HFFc6 (cell line): ENCODE measurements at regions not wholly inside any gene's neighbourhood (a gene's known extent, or its start where the extent isn't known, plus 50 kb on each side); places are given as distances from the start of the nearest gene placed in this dataset.
"Not testable (repeated sequence)": the region's sequence is repeated elsewhere in the genome, so short reads cannot be mapped to it uniquely, and the experiment has no call there.

Experiments
- DNase-seq: peaks from one replicate; pipeline ENCODE4 v3.0.0-alpha.2; 2018
- H3K27ac Mint-ChIP-seq: 2 replicates; pipeline ENCODE4 v1.8.0; 2020; ENCODE audit warnings: mild to moderate bottlenecking, mixed read lengths
- H3K27me3 Mint-ChIP-seq: 2 replicates; pipeline ENCODE4 v1.8.0; 2021; ENCODE audit warnings: mild to moderate bottlenecking, moderate library complexity, mixed read lengths; ENCODE audit not compliant: insufficient read depth
- H3K36me3 Mint-ChIP-seq: 2 replicates; pipeline ENCODE4 v1.8.0; 2021; ENCODE audit warnings: low read depth, mixed read lengths
- H3K4me1 Mint-ChIP-seq: 2 replicates; pipeline ENCODE4 v1.8.0; 2020; ENCODE audit warnings: low read depth, mixed read lengths
- H3K4me3 Mint-ChIP-seq: 2 replicates; pipeline ENCODE4 v1.8.0; 2020; ENCODE audit warnings: mild to moderate bottlenecking, moderate library complexity, mixed read lengths
- H3K9me3 Mint-ChIP-seq: 2 replicates; pipeline ENCODE4 v1.8.0; 2020; ENCODE audit warnings: mild to moderate bottlenecking, mixed read lengths
- CTCF ChIP-seq: fragments of 200-600 bp; sonication (generic); IDR thresholded peaks from 2 replicates; pipeline ENCODE4 v1.5.0; 2021; ENCODE audit warnings: antibody characterized with exemption, mild to moderate bottlenecking

- DNase-seq = no peak
- no peaks in the 10 kb centered on the region for H3K9me3 Mint-ChIP-seq
- H3K36me3 Mint-ChIP-seq = no peaks in the 10 kb centered on the region
- H3K27me3 Mint-ChIP-seq = peaks cover 7% of the 10 kb centered on the region; the same call in 1 of the 2 replicates
- no peaks in the 10 kb centered on the region for H3K4me1 Mint-ChIP-seq
- no peak overlapping the region for H3K4me3 Mint-ChIP-seq
- H3K27ac Mint-ChIP-seq = no peak overlapping the region
- TF ChIP-seq CTCF = no peak
Measured at GRCh38 chrX:84865113-84865512, 138.6 kb upstream of the APOOL start.

- H3K9me3 Mint-ChIP-seq, DNase-seq, H3K27ac Mint-ChIP-seq, H3K36me3 Mint-ChIP-seq, H3K4me3 Mint-ChIP-seq, H3K4me1 Mint-ChIP-seq, H3K27me3 Mint-ChIP-seq: not testable (repeated sequence)
Measured at GRCh38 chrX:84870281-84870680, 133.4 kb upstream of the APOOL start.

- H3K9me3 Mint-ChIP-seq, H3K27me3 Mint-ChIP-seq, H3K36me3 Mint-ChIP-seq, H3K27ac Mint-ChIP-seq, H3K4me3 Mint-ChIP-seq, DNase-seq, H3K4me1 Mint-ChIP-seq: not testable (repeated sequence)
Measured at GRCh38 chrX:84872160-84872771, 131.4 kb upstream of the APOOL start.

GRCh38 chrX:84873176-84873575 lies 130.5 kb upstream of the APOOL start:
- H3K27ac Mint-ChIP-seq = no peak overlapping the region
- H3K36me3 Mint-ChIP-seq = no peaks in the 10 kb centered on the region
- H3K4me1 Mint-ChIP-seq = no peaks in the 10 kb centered on the region; the same call in 1 of the 2 replicates
- no peak for TF ChIP-seq CTCF
- H3K27me3 Mint-ChIP-seq = no peaks in the 10 kb centered on the region
- H3K9me3 Mint-ChIP-seq = no peaks in the 10 kb centered on the region
- DNase-seq = no peak
- H3K4me3 Mint-ChIP-seq = no peak overlapping the region

- H3K27ac Mint-ChIP-seq = no peak overlapping the region
- no peak for DNase-seq
- TF ChIP-seq CTCF = no peak
- H3K4me3 Mint-ChIP-seq = no peak overlapping the region
- H3K36me3 Mint-ChIP-seq = no peaks in the 10 kb centered on the region
- H3K27me3 Mint-ChIP-seq = no peaks in the 10 kb centered on the region; the same call in 1 of the 2 replicates
- H3K4me1 Mint-ChIP-seq = no peaks in the 10 kb centered on the region; the same call in 1 of the 2 replicates
- no peaks in the 10 kb centered on the region for H3K9me3 Mint-ChIP-seq
Measured at GRCh38 chrX:84876876-84877275, 126.8 kb upstream of the APOOL start.

- Mint-ChIP-seq H3K9me3 (no peaks in the 10 kb centered on the region), H3K4me3 (no peak overlapping the region), H3K27ac (no peak overlapping the region), H3K27me3 (no peaks in the 10 kb centered on the region; the same call in 1 of the 2 replicates), H3K36me3 (no peaks in the 10 kb centered on the region), H3K4me1 (peaks cover 7% of the 10 kb centered on the region)
- TF ChIP-seq CTCF = no peak
- no peak for DNase-seq
Measured at GRCh38 chrX:84893897-84894296, 109.8 kb upstream of the APOOL start.
